ENCODE measurements at regions not wholly inside any gene's neighbourhood (a gene's known extent, or its start where the extent isn't known, plus 50 kb on each side); places are given as distances from the start of the nearest gene placed in this dataset.
"Not testable (repeated sequence)": the region's sequence is repeated elsewhere in the genome, so short reads cannot be mapped to it uniquely, and the experiment has no call there.

DNA sequence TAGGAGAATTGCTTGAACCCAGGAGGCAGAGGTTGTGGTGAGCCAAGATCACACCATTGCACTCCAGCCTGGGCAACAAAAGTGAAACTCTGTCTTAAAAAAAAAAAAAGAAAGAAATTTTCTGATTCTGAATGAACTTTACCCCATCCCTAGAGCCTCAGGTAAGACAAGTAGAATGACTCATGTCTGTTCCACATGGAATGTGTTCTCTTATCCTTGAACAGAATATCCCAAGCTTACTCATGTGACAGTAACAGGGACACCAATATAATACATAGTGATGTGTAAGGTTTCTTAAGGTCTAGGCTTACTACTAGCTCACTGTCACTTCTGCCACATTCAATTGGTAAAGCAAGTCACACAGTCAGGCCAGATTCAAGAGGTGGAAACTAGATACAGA, 219.6 kb upstream of the BTBD3 start:
- Histone ChIP-seq H3K9me3 (ENCODE audit: control insufficient read depth in 2 of 2, low read length in 2 of 2) (no peaks in the 10 kb centered on the region), H3K4me3 (ENCODE audit: low read length in 2 of 2) (no peak overlapping the region), H3K27ac (ENCODE audit: low read depth in 2 of 2, low read length in 2 of 2) (no peak overlapping the region), H3K27me3 (ENCODE audit: control insufficient read depth in 2 of 2, insufficient read depth in 2 of 2, low read length in 2 of 2) (no peaks in the 10 kb centered on the region), H3K36me3 (ENCODE audit: control insufficient read depth in 2 of 2, insufficient read depth in 2 of 2, low read length in 2 of 2) (no peaks in the 10 kb centered on the region), H3K4me1 (ENCODE audit: control insufficient read depth in 2 of 2, insufficient read depth in 2 of 2, low read length in 2 of 2) (no peaks in the 10 kb centered on the region), H3K9ac (ENCODE audit: low read depth in 1 of 2, low read length in 2 of 2) (no peak overlapping the region)

GRCh38 chr20:11700831-11701230, 216.9 kb upstream of the BTBD3 start:
- no peaks in the 10 kb centered on the region for H3K4me1 ChIP-seq (ENCODE audit: control insufficient read depth in 2 of 2, insufficient read depth in 2 of 2, low read length in 2 of 2)
- no peaks in the 10 kb centered on the region for H3K9me3 ChIP-seq (ENCODE audit: control insufficient read depth in 2 of 2, low read length in 2 of 2)
- no peak overlapping the region for H3K9ac ChIP-seq (ENCODE audit: low read depth in 1 of 2, low read length in 2 of 2)
- no peak overlapping the region for H3K4me3 ChIP-seq (ENCODE audit: low read length in 2 of 2)
- no peak overlapping the region for H3K27ac ChIP-seq (ENCODE audit: low read depth in 2 of 2, low read length in 2 of 2)
- no peaks in the 10 kb centered on the region for H3K36me3 ChIP-seq (ENCODE audit: control insufficient read depth in 2 of 2, insufficient read depth in 2 of 2, low read length in 2 of 2)
- H3K27me3 ChIP-seq (ENCODE audit: control insufficient read depth in 2 of 2, insufficient read depth in 2 of 2, low read length in 2 of 2): no peaks in the 10 kb centered on the region

- H3K36me3 ChIP-seq (ENCODE audit: control insufficient read depth in 2 of 2, insufficient read depth in 2 of 2, low read length in 2 of 2): no peaks in the 10 kb centered on the region
- H3K9ac ChIP-seq (ENCODE audit: low read depth in 1 of 2, low read length in 2 of 2): no peak overlapping the region
- no peak overlapping the region for H3K4me3 ChIP-seq (ENCODE audit: low read length in 2 of 2)
Observed at GRCh38 chr20:11702721-11703518, 214.8 kb upstream of the BTBD3 start.

GRCh38 chr20:11705512-11705911, 212.2 kb upstream of the BTBD3 start:
- Histone ChIP-seq H3K9ac (ENCODE audit: low read depth in 1 of 2, low read length in 2 of 2) (no peak overlapping the region), H3K27me3 (ENCODE audit: control insufficient read depth in 2 of 2, insufficient read depth in 2 of 2, low read length in 2 of 2) (no peaks in the 10 kb centered on the region), H3K36me3 (ENCODE audit: control insufficient read depth in 2 of 2, insufficient read depth in 2 of 2, low read length in 2 of 2) (no peaks in the 10 kb centered on the region), H3K4me3 (ENCODE audit: low read length in 2 of 2) (no peak overlapping the region), H3K4me1 (ENCODE audit: control insufficient read depth in 2 of 2, insufficient read depth in 2 of 2, low read length in 2 of 2) (no peaks in the 10 kb centered on the region), H3K27ac (ENCODE audit: low read depth in 2 of 2, low read length in 2 of 2) (no peak overlapping the region), H3K9me3 (ENCODE audit: control insufficient read depth in 2 of 2, low read length in 2 of 2) (no peaks in the 10 kb centered on the region)

More at GRCh38 chr20:11702721-11703518, 214.8 kb upstream of the BTBD3 start:
- Histone ChIP-seq H3K27ac (ENCODE audit: low read depth in 2 of 2, low read length in 2 of 2) (no peak overlapping the region), H3K27me3 (ENCODE audit: control insufficient read depth in 2 of 2, insufficient read depth in 2 of 2, low read length in 2 of 2) (no peaks in the 10 kb centered on the region), H3K9me3 (ENCODE audit: control insufficient read depth in 2 of 2, low read length in 2 of 2) (no peaks in the 10 kb centered on the region), H3K4me1 (ENCODE audit: control insufficient read depth in 2 of 2, insufficient read depth in 2 of 2, low read length in 2 of 2) (no peaks in the 10 kb centered on the region)

DNA sequence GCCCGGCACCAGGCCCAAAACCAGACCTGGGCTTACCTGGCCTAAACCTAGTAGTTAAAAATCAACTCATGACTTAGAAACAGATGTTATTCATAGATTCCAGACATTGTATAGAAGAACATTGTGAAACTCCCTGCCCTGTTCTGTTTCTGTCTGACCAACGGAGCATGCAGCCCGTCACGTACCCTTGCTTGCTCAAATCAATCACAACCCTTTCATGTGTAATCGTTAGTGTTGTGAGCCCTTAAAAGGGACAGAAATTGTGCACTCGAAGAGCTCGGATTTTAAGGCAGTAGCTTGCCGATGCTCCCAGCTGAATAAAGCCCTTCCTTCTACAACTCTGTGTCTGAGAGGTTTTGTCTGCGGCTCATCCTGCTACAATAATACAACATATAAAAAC, 209.5 kb upstream of the BTBD3 start:
- not testable (repeated sequence) for H3K27ac ChIP-seq (ENCODE audit: low read depth in 2 of 2, low read length in 2 of 2); H3K9me3 ChIP-seq (ENCODE audit: control insufficient read depth in 2 of 2, low read length in 2 of 2); H3K36me3 ChIP-seq (ENCODE audit: control insufficient read depth in 2 of 2, insufficient read depth in 2 of 2, low read length in 2 of 2); H3K27me3 ChIP-seq (ENCODE audit: control insufficient read depth in 2 of 2, insufficient read depth in 2 of 2, low read length in 2 of 2); H3K9ac ChIP-seq (ENCODE audit: low read depth in 1 of 2, low read length in 2 of 2); H3K4me1 ChIP-seq (ENCODE audit: control insufficient read depth in 2 of 2, insufficient read depth in 2 of 2, low read length in 2 of 2); H3K4me3 ChIP-seq (ENCODE audit: low read length in 2 of 2)

DNA sequence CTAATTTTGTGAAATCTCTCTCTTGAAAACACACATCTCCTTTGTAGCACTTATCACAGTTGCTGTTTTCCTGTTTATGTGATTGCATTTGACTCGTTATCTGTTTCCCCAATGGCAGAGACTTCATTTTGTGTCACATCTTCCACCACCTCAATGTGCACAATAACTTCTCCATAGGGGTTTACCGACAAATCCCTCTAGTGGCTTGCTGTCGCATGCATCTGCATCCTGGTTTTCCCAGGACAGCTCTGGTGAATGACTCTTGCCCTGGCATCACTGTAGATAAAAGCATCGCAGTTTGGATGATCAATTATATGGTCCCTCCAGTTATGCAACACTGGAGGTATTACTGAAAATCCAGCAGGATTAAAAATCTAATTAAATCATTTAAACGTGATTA, 206.5 kb upstream of the BTBD3 start:
- Histone ChIP-seq H3K27me3 (ENCODE audit: control insufficient read depth in 2 of 2, insufficient read depth in 2 of 2, low read length in 2 of 2) (no peaks in the 10 kb centered on the region), H3K4me1 (ENCODE audit: control insufficient read depth in 2 of 2, insufficient read depth in 2 of 2, low read length in 2 of 2) (no peaks in the 10 kb centered on the region), H3K9ac (ENCODE audit: low read depth in 1 of 2, low read length in 2 of 2) (no peak overlapping the region), H3K36me3 (ENCODE audit: control insufficient read depth in 2 of 2, insufficient read depth in 2 of 2, low read length in 2 of 2) (no peaks in the 10 kb centered on the region), H3K27ac (ENCODE audit: low read depth in 2 of 2, low read length in 2 of 2) (no peak overlapping the region), H3K9me3 (ENCODE audit: control insufficient read depth in 2 of 2, low read length in 2 of 2) (no peaks in the 10 kb centered on the region), H3K4me3 (ENCODE audit: low read length in 2 of 2) (no peak overlapping the region)

DNA sequence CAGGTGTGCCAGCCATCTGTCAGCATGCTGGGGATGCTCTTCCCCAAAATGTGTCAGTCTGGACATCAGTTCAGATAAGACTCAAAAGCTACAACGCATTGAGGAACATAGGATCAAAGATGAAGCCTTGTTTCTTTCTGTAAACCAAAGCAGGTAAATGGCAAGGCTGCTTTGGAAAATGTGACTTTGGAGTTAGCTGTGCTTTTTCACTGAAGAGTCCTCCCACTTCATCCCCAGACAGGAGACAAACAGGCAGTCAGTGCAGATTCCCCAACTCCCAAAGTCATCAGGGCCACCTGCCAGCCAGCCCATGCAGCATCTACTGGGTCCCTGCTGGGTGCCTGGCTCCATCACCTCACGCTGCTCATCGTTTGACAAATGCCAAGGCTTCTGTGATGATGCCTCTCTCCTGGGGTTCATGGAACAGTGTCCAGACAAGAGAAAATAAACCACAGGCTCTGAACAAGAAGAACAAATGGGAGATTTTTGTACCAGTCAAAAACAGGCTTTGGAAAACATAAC, 205.0 kb upstream of the BTBD3 start:
- Histone ChIP-seq H3K4me1 (ENCODE audit: control insufficient read depth in 2 of 2, insufficient read depth in 2 of 2, low read length in 2 of 2) (no peaks in the 10 kb centered on the region), H3K27ac (ENCODE audit: low read depth in 2 of 2, low read length in 2 of 2) (no peak overlapping the region), H3K4me3 (ENCODE audit: low read length in 2 of 2) (no peak overlapping the region), H3K9me3 (ENCODE audit: control insufficient read depth in 2 of 2, low read length in 2 of 2) (no peaks in the 10 kb centered on the region), H3K9ac (ENCODE audit: low read depth in 1 of 2, low read length in 2 of 2) (no peak overlapping the region), H3K27me3 (ENCODE audit: control insufficient read depth in 2 of 2, insufficient read depth in 2 of 2, low read length in 2 of 2) (no peaks in the 10 kb centered on the region), H3K36me3 (ENCODE audit: control insufficient read depth in 2 of 2, insufficient read depth in 2 of 2, low read length in 2 of 2) (no peaks in the 10 kb centered on the region)

GRCh38 chr20:11714886-11715285, 202.8 kb upstream of the BTBD3 start:
- no peak overlapping the region for H3K4me3 ChIP-seq (ENCODE audit: low read length in 2 of 2)
- no peak overlapping the region for H3K27ac ChIP-seq (ENCODE audit: low read depth in 2 of 2, low read length in 2 of 2)
- no peaks in the 10 kb centered on the region for H3K27me3 ChIP-seq (ENCODE audit: control insufficient read depth in 2 of 2, insufficient read depth in 2 of 2, low read length in 2 of 2)
- H3K4me1 ChIP-seq (ENCODE audit: control insufficient read depth in 2 of 2, insufficient read depth in 2 of 2, low read length in 2 of 2): no peaks in the 10 kb centered on the region
- no peak overlapping the region for H3K9ac ChIP-seq (ENCODE audit: low read depth in 1 of 2, low read length in 2 of 2)
- no peaks in the 10 kb centered on the region for H3K36me3 ChIP-seq (ENCODE audit: control insufficient read depth in 2 of 2, insufficient read depth in 2 of 2, low read length in 2 of 2)
- H3K9me3 ChIP-seq (ENCODE audit: control insufficient read depth in 2 of 2, low read length in 2 of 2): no peaks in the 10 kb centered on the region

DNA sequence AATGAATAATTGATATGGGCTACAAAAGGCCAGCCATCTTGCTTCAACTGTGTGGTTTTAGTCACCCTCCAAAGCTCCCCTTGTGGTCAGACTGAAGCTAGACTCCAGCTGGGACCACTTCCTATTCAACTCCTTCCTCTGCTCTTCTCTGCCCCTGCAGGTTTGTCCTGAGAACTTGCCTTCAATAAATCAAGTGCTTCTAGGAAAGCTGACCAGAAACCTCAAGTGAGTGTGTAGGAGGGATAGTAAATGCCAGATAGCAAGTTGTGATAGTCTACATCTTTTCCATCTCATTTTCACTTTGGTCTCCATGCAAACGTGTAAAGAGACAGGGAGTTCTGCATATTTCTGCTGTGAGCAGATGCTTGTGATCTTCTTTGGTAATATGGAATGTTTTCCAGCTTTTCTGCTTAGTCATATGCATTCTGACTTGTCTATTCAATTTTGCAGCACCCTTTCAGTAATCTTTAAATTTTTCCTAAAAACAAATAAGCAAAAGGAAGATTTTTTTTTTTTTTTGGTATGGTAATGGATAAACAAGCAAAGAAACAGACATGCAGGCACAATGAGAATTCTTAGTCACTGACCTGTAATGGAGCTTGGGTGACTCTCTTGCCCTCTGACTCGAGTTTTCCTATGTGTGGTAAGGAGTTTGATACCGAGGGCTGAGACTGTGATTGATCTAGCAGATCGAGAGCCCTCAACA, 201.3 kb upstream of the BTBD3 start:
- no peaks in the 10 kb centered on the region for H3K36me3 ChIP-seq (ENCODE audit: control insufficient read depth in 2 of 2, insufficient read depth in 2 of 2, low read length in 2 of 2)
- H3K4me3 ChIP-seq (ENCODE audit: low read length in 2 of 2): no peak overlapping the region
- no peaks in the 10 kb centered on the region for H3K4me1 ChIP-seq (ENCODE audit: control insufficient read depth in 2 of 2, insufficient read depth in 2 of 2, low read length in 2 of 2)
- H3K27ac ChIP-seq (ENCODE audit: low read depth in 2 of 2, low read length in 2 of 2): no peak overlapping the region
- no peak overlapping the region for H3K9ac ChIP-seq (ENCODE audit: low read depth in 1 of 2, low read length in 2 of 2)
- H3K9me3 ChIP-seq (ENCODE audit: control insufficient read depth in 2 of 2, low read length in 2 of 2): no peaks in the 10 kb centered on the region
- no peaks in the 10 kb centered on the region for H3K27me3 ChIP-seq (ENCODE audit: control insufficient read depth in 2 of 2, insufficient read depth in 2 of 2, low read length in 2 of 2)

DNA sequence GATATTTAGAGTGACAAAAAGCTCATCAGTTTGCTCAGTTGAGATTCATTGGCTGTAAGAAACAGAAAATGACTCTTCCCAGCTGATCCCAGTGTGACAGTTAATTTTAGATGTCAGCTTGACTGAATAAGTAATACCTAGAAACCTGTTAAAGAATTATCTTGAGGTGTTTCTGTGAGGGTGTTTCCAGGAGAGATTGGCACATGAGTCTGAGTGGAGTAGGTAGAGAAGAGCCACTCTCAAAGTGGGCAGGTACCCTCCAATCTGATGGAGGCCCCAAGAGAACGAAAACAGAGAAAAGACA, 200.8 kb upstream of the BTBD3 start:
- H3K4me1 ChIP-seq (ENCODE audit: control insufficient read depth in 2 of 2, insufficient read depth in 2 of 2, low read length in 2 of 2): no peaks in the 10 kb centered on the region
- H3K9me3 ChIP-seq (ENCODE audit: control insufficient read depth in 2 of 2, low read length in 2 of 2): no peaks in the 10 kb centered on the region
- H3K36me3 ChIP-seq (ENCODE audit: control insufficient read depth in 2 of 2, insufficient read depth in 2 of 2, low read length in 2 of 2): no peaks in the 10 kb centered on the region
- H3K9ac ChIP-seq (ENCODE audit: low read depth in 1 of 2, low read length in 2 of 2): no peak overlapping the region
- no peaks in the 10 kb centered on the region for H3K27me3 ChIP-seq (ENCODE audit: control insufficient read depth in 2 of 2, insufficient read depth in 2 of 2, low read length in 2 of 2)
- H3K27ac ChIP-seq (ENCODE audit: low read depth in 2 of 2, low read length in 2 of 2): no peak overlapping the region
- no peak overlapping the region for H3K4me3 ChIP-seq (ENCODE audit: low read length in 2 of 2)
